HG03108 (cell line): ENCODE measurements at regions not wholly inside any gene's neighbourhood (a gene's known extent, or its start where the extent isn't known, plus 50 kb on each side); places are given as distances from the start of the nearest gene placed in this dataset.
"Not testable (repeated sequence)": the region's sequence is repeated elsewhere in the genome, so short reads cannot be mapped to it uniquely, and the experiment has no call there.

Experiments
- ATAC-seq: cut with Tn5 transposase; IDR thresholded peaks from one replicate; pipeline ENCODE4 v1.9.1; 2021; ENCODE audit warnings: moderate library complexity; ENCODE audit not compliant: unreplicated experiment

DNA sequence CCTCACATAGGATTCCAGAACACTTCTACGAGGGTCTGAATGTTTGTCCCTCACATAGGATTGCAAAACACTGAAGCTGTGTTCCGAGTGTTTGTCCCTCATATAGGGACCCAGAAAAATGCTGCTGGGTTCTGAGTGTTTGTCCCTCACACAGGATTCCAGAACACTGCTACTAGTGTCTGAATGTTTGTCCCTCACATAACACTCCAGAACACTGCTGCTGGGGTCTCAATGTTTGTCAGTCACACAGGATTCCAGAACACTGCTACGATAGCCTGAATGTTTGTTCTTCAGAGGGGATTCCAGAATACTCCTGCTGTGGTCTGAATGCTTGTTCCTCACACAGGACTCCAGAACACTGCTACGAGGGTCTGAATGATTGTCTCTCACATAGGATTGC, 218.7 kb downstream of the FOXD4L6 start:
- no peak for ATAC-seq

DNA sequence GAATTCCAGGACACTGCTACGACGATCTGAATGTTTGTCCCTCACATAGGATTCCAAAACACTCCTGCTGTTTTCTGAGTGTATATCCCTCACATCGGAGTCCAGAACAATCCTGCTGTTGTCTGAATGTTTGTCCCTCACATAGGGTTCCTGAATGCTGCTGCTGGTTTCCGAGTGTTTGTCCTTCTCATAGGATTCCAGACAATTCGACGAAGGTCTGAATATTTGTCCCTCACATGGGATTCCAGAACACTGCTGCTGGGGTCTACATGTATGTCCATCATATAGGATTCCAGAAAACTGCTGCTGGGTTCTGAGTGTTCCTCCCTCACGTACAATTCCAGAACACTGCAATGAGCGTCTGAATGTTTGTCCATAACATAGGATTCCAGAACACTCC, 219.4 kb downstream of the FOXD4L6 start:
- not testable (repeated sequence) for ATAC-seq

DNA sequence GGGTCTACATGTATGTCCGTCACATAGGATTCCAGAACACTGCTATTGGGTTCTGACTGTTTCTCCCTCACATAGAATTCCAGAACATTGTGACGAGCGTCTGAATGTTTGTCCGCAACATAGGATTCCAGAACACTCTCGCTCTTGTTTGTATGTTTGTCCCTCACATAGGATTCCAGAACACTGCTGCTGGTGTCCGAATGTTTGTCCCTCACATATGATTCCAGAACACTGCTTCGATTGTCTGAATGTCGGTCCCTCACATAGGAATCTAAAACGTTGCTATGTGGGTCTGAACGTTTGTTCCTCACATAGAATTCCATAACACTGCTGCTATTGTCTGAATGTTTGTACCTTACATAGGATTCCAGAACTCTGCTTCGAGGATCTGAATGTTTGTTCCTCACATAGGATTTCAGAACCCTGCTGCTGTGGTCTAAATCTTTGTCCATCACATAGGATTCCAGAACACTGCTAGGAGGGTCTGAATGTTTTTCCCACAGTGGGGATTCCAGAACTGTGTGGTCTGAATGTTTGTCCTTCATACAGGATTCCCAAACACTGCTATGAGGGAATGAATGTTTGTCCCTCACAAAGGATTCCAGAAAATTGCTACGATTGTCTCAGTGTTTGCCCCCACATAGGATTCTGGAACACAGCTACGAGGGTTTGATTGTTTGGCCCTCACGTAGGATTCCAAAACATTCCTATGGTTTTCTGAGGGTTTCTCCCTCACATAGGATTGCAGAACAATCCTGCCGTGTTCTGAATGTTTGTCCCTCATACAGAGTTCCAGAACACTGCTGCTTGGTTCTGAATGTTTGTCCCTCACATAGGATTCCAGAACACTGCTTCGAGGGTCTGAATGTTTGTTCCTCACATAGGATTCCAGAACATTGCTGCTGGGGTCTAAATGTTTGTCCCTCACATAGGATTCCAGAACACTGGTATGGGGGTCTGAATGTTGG, 220.5 kb downstream of the FOXD4L6 start:
- no peak for ATAC-seq

DNA sequence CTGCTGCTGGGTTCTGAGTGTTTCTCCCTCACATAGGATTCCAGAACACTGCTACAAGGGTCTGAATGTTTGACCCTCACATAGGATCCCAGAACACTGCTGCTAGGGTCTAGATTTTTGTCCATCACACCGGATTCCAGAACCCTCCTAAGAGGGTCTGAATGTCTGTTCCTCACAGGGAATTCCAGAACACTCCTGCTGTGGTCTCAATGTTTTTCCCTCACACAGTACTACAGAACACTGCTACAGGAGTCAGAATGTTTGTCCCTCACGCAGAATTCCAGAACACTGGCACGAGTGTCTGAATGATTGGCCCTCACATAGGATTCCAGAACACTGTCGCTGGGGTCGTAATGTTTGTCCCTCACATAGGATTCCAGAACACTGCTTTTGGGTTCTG, 221.6 kb downstream of the FOXD4L6 start:
- not testable (repeated sequence) for ATAC-seq

DNA sequence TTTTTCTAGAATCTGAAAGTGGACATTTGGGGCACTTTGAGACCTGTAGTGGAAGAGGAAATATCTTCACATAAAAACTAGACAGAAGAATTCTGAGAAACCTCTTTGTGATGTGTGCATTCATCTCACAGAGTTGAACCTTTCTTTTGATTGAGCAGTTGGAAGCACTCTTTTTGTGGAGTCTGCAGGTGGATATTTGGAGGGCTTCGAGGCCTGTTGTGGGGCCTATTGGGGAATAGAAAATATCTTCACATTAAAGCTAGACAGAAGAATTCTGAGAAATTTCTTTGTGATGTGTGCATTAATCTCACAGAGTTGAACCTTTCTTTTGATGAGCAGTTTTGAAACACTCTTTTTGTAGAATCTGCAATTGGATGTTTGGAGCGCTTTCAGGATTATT, 236.2 kb downstream of the FOXD4L6 start:
- ATAC-seq = not testable (repeated sequence)

DNA sequence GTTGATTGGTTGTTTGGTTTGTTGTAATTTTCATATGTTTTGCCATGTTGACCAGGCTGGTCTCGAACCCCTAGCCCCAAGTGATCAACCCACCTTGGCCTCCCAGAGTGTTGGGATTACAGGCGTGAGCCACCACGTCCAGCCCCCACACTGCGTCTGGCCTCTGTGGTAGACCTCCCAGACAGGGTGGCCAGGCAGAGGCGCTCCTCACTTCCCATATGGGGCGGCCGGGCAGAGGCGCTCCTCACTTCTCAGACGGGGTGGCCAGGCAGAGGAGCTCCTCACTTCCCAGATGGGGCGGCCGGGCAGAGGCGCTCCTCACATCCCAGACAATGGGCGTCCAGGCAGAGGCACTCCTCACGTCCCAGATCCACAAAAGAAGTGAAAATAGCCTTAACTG, 242.6 kb downstream of the FOXD4L6 start:
- not testable (repeated sequence) for ATAC-seq

DNA sequence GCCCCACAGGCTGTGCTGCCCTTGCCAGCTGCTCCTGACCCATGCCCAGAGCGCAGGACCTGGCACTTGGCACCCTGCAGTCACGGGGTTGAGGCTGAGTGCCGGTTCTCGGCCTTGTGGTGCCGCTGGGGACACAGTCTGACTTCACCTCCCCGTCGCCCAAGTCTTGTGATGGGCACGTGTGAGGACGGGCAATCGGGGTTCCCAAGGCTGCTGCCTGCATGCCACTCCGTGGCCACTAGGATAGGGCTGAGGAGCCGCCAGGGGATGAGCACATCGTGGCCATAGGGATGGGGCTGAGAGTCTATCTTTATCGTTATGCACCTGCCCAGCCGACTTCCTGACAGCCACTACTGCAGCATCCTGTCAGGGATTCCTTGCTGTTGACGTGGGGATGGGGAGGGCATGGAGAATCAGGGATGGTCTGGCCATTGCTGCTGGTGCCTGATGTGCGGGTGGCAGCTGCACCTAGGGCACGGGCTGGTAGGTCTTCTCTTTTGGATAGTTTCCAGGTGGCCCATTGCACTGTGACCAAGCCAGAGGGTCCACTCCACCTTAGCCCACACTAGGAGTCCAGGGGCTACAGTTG, 243.5 kb downstream of the FOXD4L6 start:
- not testable (repeated sequence) for ATAC-seq

DNA sequence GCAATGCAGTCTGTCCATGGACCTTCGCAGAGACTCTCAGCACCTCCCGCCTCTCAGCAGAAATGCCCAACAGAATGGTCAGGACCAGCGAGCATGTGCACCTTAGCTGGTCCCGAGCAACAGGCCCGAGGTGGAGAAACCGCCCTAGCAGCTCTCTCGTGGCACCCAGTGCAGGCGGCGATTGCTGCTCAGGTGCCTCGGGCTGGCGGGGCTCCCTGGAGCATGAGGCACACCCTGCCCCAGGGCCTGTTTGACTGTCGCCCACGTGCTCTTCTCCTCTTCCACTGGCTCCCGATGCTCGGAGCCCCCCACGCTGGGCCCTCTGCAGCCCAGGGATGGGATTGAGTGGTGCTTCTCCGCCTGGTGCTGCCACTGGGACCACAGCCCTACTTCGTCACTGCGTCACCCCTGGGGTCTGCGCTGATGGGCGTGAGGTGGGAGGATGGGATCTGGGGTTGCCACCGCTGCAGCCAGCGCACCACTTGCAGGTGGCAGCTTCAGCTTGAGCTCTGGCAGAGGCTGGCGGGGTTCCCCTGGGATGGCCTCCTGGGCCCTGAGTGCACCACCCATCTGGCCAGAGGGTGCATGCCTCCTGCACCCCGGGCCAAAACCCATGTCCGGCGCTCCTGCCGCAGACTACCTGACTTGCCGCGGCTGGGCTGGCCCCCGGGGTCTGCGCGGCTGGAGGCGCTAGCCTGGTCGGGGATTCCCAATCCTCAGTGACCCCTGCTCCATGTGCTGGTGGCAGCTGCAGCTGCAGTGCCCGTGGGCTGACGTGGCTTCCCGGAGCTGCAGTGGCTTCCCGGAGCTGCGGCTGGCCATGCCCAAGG, 244.2 kb downstream of the FOXD4L6 start:
- ATAC-seq = no peak

DNA sequence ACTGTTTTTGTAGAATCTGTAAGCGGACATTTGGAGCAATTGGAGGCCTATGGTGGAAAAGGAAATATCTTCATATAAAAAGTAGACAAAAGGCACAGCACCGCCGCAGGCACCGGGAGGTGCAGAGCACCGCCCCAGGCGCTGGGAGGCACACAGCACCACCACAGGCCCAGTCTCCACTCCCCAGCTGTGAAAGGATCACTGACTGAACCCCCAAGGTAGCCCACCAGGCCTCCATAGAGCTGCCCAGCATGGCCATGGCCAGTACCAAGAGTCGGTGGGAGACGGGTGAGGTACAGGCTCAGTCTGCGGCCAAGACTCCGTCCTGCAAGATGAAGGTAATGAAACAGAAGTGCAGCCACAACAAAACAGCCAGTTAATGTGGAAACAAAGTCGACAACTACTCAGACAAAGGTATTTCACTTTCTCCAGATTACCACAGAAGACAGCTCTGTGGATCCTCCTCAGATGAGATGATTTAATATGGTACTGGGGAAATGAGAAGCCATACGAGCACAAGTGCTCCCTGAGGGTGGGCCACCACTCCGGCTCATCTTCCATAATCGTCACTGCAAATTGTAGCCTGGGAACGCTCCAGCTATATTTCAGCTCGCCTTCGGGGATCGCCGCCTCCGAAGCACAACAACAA, 244.9 kb downstream of the FOXD4L6 start:
- ATAC-seq = not testable (repeated sequence)

DNA sequence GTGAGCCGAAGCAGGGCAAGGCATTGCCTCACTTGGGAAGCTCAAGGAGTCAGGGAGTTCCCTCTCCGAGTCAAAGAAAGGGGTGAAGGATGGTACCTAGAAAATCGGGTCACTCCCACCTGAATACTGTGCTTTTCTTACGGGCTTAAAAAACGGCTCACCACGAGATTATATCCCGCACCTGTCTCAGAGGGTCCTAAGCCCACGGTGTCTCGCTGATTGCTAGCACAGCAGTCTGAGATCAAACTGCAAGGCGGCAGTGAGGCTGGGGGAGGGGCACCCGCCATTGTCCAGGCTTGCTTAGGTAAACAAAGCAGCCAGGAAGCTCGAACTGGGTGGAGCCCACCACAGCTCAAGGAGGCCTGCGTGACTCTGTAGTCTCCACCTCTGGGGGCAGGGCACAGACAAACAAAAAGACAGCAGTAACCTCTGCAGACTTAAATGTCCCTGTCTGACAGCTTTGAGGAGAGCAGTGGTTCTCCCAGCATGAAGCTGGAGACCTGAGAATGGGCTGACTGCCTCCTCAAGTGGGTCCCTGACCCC, 254.7 kb downstream of the FOXD4L6 start:
- ATAC-seq = not testable (repeated sequence)

DNA sequence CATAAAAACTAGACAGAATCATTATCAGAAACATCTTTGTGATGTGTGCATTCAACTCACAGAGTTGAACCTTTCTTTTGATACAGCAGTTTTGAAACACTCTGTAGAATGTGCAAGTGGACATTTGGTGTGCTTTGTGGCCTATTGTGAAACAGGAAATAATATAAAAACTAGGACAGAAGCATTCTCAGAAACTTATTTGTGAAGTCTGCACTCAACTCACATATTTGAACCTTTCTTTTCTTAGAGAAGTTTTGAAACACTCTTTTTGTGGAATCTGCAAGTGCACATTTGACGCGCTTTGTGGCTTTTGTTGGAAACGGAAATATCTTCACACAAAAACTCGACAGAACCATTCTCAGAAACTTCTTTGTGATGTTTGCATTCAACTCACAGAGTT, 260.0 kb downstream of the FOXD4L6 start:
- ATAC-seq = not testable (repeated sequence)
